SK-N-DZ (cell line): ENCODE measurements at regions not wholly inside any gene's neighbourhood (a gene's known extent, or its start where the extent isn't known, plus 50 kb on each side); places are given as distances from the start of the nearest gene placed in this dataset.
"Not testable (repeated sequence)": the region's sequence is repeated elsewhere in the genome, so short reads cannot be mapped to it uniquely, and the experiment has no call there.

ENCODE experiments used
- DNase-seq: peaks from one replicate; pipeline ENCODE4 v3.0.0-alpha.2; 2015; ENCODE audit warnings: low spot score

GRCh38 chr2:76173206-76173605 is 462.5 kb upstream of the GCFC2 start:
- not testable (repeated sequence) for DNase-seq

- DNase-seq = not testable (repeated sequence)
Measured at GRCh38 chr2:76172154-76172595, 461.5 kb upstream of the GCFC2 start.

GRCh38 chr2:76170856-76171255 is 460.1 kb upstream of the GCFC2 start:
- no peak for DNase-seq

- no peak for DNase-seq
Measured at GRCh38 chr2:76170009-76170384, 459.3 kb upstream of the GCFC2 start.

- DNase-seq = no peak
Measured at GRCh38 chr2:76169276-76170008, 458.7 kb upstream of the GCFC2 start.

- no peak for DNase-seq
Measured at GRCh38 chr2:76163860-76164259, 453.1 kb upstream of the GCFC2 start.

- DNase-seq = no peak
Measured at GRCh38 chr2:76160670-76161069, 450.0 kb upstream of the GCFC2 start.

GRCh38 chr2:76159042-76159648 is 448.4 kb upstream of the GCFC2 start:
- DNase-seq = no peak

- DNase-seq = no peak
Measured at GRCh38 chr2:76157531-76157930, 446.8 kb upstream of the GCFC2 start.

GRCh38 chr2:76154981-76155380 is 444.3 kb upstream of the GCFC2 start:
- no peak for DNase-seq

- no peak for DNase-seq
Measured at GRCh38 chr2:76149846-76150245, 439.1 kb upstream of the GCFC2 start.

- DNase-seq = not testable (repeated sequence)
Measured at GRCh38 chr2:76139303-76139702, 428.6 kb upstream of the GCFC2 start.

GRCh38 chr2:76128622-76129021 is 417.9 kb upstream of the GCFC2 start:
- no peak for DNase-seq

- DNase-seq = no peak
Measured at GRCh38 chr2:76120176-76120575, 409.5 kb upstream of the GCFC2 start.

GRCh38 chr2:76089683-76090082 is 379.0 kb upstream of the GCFC2 start:
- no peak for DNase-seq

- DNase-seq = no peak
Measured at GRCh38 chr2:76083248-76083647, 372.5 kb upstream of the GCFC2 start.

- DNase-seq = no peak
Measured at GRCh38 chr2:76082509-76082908, 371.8 kb upstream of the GCFC2 start.

GRCh38 chr2:76080154-76080553 is 369.4 kb upstream of the GCFC2 start:
- DNase-seq = no peak

- no peak for DNase-seq
Measured at GRCh38 chr2:76075126-76075525, 364.4 kb upstream of the GCFC2 start.

GRCh38 chr2:76073992-76074604 is 363.4 kb upstream of the GCFC2 start:
- DNase-seq = peak; percentile 85

- DNase-seq = peak; percentile 2
Measured at GRCh38 chr2:76050196-76050595, 339.5 kb upstream of the GCFC2 start.

GRCh38 chr2:76044701-76045100 is 334.0 kb upstream of the GCFC2 start:
- no peak for DNase-seq

GRCh38 chr2:76039505-76039904 is 328.8 kb upstream of the GCFC2 start:
- no peak for DNase-seq
